Astrocyte (in vitro differentiated cells and primary cell): ENCODE measurements at regions not wholly inside any gene's neighbourhood (a gene's known extent, or its start where the extent isn't known, plus 50 kb on each side); places are given as distances from the start of the nearest gene placed in this dataset.

ENCODE experiments used
- EZH2 ChIP-seq: IDR thresholded peaks from 2 replicates; pipeline ENCODE4 v1.6.1; 2012; ENCODE audit warnings: mild to moderate bottlenecking, low read length, inconsistent platforms; ENCODE audit not compliant: insufficient read depth
- TF ChIP-seq, protein P1 (sequence below): IDR thresholded peaks from 2 replicates; pipeline ENCODE4 v1.5.1; 2011; ENCODE audit warnings: low read depth, mild to moderate bottlenecking, inconsistent platforms, low read length, moderate library complexity; ENCODE audit not compliant: insufficient read depth

DNA sequence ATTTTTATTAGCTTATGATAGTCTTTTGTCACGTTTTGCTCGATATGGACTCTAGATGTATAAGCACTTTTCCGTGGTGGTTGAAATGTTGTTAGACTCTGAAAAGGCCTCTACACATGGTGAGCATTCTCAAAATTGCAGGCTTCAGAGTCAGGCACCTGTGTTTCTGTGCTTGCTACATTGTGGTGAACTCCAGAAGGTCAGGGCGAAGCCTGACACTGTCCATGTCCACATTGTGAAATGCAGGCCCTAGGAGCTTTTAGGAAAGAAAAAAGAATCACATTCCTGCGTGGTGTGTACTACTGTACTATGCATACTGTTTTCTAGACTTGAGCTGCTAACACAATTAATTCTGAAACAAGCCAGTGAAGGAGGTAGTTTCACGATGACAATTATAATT is 86.3 kb downstream of the HS3ST1 start:
- TF ChIP-seq, protein P1, sequence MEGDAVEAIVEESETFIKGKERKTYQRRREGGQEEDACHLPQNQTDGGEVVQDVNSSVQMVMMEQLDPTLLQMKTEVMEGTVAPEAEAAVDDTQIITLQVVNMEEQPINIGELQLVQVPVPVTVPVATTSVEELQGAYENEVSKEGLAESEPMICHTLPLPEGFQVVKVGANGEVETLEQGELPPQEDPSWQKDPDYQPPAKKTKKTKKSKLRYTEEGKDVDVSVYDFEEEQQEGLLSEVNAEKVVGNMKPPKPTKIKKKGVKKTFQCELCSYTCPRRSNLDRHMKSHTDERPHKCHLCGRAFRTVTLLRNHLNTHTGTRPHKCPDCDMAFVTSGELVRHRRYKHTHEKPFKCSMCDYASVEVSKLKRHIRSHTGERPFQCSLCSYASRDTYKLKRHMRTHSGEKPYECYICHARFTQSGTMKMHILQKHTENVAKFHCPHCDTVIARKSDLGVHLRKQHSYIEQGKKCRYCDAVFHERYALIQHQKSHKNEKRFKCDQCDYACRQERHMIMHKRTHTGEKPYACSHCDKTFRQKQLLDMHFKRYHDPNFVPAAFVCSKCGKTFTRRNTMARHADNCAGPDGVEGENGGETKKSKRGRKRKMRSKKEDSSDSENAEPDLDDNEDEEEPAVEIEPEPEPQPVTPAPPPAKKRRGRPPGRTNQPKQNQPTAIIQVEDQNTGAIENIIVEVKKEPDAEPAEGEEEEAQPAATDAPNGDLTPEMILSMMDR, result no peak
- TF ChIP-seq EZH2, result no peak
